ENCODE measurements at regions not wholly inside any gene's neighbourhood (a gene's known extent, or its start where the extent isn't known, plus 50 kb on each side); places are given as distances from the start of the nearest gene placed in this dataset.
A peak's percentile ranks its signal among the peaks of the same experiment; 100 is the strongest.

DNA sequence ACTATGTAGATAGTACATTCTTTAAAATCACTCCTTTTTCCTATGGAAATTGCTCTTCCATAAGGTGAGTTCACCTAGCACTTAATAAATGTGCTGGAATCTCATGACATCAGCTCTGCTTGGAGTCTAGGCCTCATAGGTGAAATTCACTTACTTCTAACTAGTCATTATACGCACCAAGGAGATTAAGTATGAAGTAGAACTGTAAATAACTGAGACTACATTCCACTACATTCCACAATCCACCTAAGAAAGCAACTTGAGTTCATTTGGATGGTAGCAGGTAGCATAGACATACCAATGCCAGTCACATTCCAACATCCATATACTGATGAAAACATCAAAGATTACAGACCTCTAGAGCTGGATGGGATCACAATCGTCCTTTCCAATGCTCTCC, 64.3 kb downstream of the NIBAN1 start:
- no peak for TF ChIP-seq ZFX (IDR thresholded peaks at IDR 0.05)
- TF ChIP-seq, protein P1, sequence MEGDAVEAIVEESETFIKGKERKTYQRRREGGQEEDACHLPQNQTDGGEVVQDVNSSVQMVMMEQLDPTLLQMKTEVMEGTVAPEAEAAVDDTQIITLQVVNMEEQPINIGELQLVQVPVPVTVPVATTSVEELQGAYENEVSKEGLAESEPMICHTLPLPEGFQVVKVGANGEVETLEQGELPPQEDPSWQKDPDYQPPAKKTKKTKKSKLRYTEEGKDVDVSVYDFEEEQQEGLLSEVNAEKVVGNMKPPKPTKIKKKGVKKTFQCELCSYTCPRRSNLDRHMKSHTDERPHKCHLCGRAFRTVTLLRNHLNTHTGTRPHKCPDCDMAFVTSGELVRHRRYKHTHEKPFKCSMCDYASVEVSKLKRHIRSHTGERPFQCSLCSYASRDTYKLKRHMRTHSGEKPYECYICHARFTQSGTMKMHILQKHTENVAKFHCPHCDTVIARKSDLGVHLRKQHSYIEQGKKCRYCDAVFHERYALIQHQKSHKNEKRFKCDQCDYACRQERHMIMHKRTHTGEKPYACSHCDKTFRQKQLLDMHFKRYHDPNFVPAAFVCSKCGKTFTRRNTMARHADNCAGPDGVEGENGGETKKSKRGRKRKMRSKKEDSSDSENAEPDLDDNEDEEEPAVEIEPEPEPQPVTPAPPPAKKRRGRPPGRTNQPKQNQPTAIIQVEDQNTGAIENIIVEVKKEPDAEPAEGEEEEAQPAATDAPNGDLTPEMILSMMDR (conservative IDR thresholded peaks at IDR 0.05) = no peak
- no peak overlapping the region for H3K27ac ChIP-seq

DNA sequence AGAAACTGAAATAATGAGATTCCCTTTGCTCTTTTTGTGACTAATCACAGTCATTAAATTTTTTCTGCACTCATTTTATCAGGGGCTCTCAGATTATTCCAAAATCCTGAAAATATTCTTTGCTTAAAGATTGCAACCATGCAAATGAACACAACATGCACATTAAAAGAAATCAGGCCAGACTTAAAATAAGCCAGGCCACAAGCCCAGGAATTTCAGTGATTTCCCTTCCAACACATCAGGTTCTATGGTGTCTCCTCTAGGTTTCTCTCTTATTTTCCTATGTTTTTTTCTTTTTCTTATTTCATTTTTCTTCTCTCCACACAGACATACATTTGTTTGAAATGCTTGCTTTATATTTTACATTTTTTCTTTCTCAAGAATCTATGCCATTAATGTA, 65.3 kb downstream of the NIBAN1 start:
- H3K27ac ChIP-seq = no peak overlapping the region
- TF ChIP-seq ZFX (IDR thresholded peaks at IDR 0.05) = no peak
- TF ChIP-seq, protein P1 (conservative IDR thresholded peaks at IDR 0.05) = no peak

DNA sequence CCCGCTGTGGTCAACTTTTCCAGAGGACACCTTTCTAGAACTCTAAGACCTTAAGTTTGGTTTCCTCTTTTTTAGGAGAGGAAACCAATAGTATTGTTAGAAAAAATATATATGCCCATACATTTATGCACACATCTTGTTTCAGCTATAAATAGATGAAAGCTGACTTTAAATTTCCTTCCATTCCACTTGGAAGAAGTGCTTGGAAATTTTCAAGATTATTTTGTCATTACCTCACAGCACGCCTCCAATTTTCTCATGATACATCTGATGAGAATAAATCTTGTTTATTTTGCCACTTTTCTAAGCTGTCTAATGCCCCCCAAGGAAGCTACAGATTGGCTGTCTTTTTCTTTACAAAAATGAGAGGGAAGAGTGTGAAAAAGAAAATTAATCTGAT, 65.8 kb downstream of the NIBAN1 start:
- TF ChIP-seq, protein P1 (conservative IDR thresholded peaks at IDR 0.05) = no peak
- no peak for TF ChIP-seq ZFX (IDR thresholded peaks at IDR 0.05)
- H3K27ac ChIP-seq = no peak overlapping the region

DNA sequence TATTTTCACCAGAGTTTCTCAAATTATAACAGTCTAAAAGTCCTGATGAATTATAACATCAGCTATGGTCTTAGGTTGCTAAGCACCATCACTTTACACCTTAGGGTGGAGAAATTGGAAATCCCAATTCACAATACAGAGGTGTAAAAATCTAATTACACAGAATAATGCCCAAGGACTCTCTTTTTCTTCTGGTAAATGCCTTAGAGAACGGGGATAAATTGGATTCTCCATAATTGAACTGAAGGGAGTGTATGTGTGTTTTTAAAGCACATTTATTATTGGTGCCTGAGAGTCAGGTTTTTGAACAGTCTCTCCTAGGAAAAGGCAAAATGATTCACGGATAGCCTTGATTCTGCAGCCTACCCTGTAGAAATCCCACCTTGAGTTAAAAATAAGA, 66.8 kb downstream of the NIBAN1 start:
- TF ChIP-seq, protein P1 (conservative IDR thresholded peaks at IDR 0.05) = no peak
- no peak for TF ChIP-seq ZFX (IDR thresholded peaks at IDR 0.05)
- no peak overlapping the region for H3K27ac ChIP-seq

DNA sequence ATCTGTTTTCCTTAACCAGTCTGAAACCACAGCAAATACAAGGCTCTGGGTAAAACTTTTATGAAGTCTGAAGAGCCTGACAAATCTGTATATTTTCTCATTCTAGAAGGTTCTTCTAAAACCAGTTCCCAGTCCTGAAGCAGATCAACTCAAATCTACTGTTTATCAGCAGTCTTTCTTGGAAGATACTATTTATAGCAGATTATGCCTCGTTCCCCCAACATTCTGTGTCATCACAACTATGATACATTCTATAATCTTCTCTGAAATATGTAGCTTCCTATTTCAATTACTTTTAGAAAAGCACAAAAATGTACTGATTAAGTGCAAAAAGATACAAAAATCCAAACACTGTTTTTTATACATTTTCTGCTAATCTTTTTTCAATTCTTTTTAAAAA, 67.5 kb downstream of the NIBAN1 start:
- H3K27ac ChIP-seq = no peak overlapping the region; the same call in 1 of the 2 replicates
- TF ChIP-seq, protein P1 (conservative IDR thresholded peaks at IDR 0.05) = no peak
- no peak for TF ChIP-seq ZFX (IDR thresholded peaks at IDR 0.05)

DNA sequence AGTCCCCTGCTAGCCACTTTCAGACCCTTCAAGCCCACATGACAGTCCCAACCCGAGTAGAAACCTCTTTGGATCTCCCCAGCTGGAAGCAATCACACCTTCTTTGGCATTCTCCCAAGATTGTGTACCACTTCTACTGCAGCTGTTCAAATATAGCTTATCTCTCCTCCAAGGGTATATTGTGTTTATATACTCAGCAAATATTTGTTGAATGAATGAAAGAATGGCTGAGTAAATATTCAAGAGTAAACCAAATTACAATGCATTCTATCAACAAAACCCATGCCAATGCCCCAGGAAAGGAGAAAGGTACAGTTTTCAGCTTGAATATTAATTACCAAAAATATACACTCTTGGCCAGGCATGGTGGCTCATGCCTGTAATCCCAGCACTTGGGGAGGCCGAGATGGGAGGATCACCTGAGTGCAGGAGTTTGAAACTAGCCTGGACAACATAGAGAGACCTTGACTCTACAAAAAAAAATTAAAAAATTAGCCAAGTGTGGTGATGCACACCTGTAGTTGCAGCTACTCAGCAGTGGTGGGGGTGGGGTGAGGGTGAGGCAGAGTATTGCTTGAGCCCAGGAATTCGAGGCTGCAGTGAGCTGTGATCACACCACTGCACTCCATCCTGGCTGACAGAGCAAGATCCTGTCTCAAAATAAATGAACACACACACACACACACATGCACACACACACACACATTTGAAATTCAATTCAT, 68.5 kb downstream of the NIBAN1 start:
- TF ChIP-seq ZFX (IDR thresholded peaks at IDR 0.05) = no peak
- TF ChIP-seq, protein P1 (conservative IDR thresholded peaks at IDR 0.05) = no peak
- peak overlapping the region; percentile 87 for H3K27ac ChIP-seq

DNA sequence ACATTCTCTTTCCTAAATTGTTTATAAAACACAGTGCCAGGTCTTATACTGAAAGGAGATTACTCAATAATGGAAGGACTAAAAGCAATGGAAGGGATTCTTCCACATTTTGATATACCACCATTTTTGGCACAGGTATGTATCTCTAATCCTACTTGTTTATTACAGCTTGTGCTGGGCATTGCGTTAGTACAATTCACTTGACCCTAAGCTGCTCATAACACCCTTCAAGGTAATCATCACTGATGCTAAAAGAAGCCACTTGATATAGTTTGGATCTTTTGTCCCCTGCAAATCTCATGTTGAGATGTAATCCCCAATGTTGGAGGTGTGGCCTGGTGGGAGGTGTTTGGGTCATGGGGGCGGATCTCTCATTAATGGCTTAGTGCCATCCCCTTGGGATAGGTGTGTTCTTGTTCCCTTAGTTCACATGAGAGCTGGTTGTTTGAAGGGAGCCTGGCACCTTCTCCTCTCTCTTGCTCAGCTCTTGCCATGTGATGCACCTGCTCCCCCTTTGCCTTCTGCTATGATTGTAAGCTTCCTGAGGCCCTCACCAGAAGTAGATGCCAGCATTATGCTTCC, 71.1 kb downstream of the NIBAN1 start:
- no peak for TF ChIP-seq ZFX (IDR thresholded peaks at IDR 0.05)
- TF ChIP-seq, protein P1 (conservative IDR thresholded peaks at IDR 0.05) = no peak
- H3K27ac ChIP-seq = peak overlapping the region; percentile 8; the same call in 1 of the 2 replicates
